ENCODE measurements at regions not wholly inside any gene's neighbourhood (a gene's known extent, or its start where the extent isn't known, plus 50 kb on each side); places are given as distances from the start of the nearest gene placed in this dataset.

GRCh38 chr12:127381043-127381668, 885.8 kb upstream of the TMEM132C start:
- no peak for TF ChIP-seq EP300 (IDR thresholded peaks at IDR 0.05; ENCODE audit: borderline replicate concordance)
- TF ChIP-seq RAD21 (IDR thresholded peaks at IDR 0.05; ENCODE audit: low read depth) = peak; percentile 69

- TF ChIP-seq CREB1 (IDR thresholded peaks at IDR 0.05; ENCODE audit: low read depth) (no peak), RAD21 (IDR thresholded peaks at IDR 0.05; ENCODE audit: low read depth) (no peak), CEBPB (IDR thresholded peaks at IDR 0.05) (no peak), REST (IDR thresholded peaks at IDR 0.05; ENCODE audit: low read depth) (no peak), TAF1 (IDR thresholded peaks at IDR 0.05; ENCODE audit: low read depth) (no peak)
- TF ChIP-seq, protein P1, sequence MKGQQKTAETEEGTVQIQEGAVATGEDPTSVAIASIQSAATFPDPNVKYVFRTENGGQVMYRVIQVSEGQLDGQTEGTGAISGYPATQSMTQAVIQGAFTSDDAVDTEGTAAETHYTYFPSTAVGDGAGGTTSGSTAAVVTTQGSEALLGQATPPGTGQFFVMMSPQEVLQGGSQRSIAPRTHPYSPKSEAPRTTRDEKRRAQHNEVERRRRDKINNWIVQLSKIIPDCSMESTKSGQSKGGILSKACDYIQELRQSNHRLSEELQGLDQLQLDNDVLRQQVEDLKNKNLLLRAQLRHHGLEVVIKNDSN (IDR thresholded peaks at IDR 0.05) = no peak
Measured at GRCh38 chr12:127381681-127382080, 885.3 kb upstream of the TMEM132C start.

DNA sequence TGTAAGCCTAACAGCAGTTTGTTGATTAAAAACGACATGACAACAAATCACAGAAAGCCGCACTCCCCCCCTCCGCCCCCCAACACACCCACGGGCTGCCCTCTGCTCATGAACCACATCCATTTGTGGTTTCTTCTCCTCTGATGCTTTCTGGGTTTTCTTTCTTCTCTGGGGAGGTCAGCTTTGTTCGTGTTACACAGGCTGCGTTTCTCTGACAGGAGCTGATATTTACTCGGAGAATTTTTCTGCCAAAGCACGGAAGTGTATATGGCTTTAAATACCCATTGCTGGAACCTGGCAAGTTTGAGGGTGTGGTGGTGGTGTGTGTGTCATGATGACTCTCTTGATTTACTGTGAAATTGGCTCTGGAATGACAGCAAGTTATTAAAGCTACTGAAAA, 883.7 kb upstream of the TMEM132C start:
- no peak for TF ChIP-seq FOXM1 (IDR thresholded peaks at IDR 0.05; ENCODE audit: borderline replicate concordance, low read depth)
- no peak for TF ChIP-seq TCF12 (IDR thresholded peaks at IDR 0.05; ENCODE audit: low read depth)
- TF ChIP-seq MAX (IDR thresholded peaks at IDR 0.05) = no peak
- TF ChIP-seq TAF1 (IDR thresholded peaks at IDR 0.05; ENCODE audit: low read depth) = no peak
- TF ChIP-seq NFIC (IDR thresholded peaks at IDR 0.05) = no peak
- no peak for TF ChIP-seq TEAD4 (IDR thresholded peaks at IDR 0.05)
- no peak for TF ChIP-seq REST (IDR thresholded peaks at IDR 0.05; ENCODE audit: low read depth)
- TF ChIP-seq, protein P1 (IDR thresholded peaks at IDR 0.05) = no peak
- TF ChIP-seq RAD21 (IDR thresholded peaks at IDR 0.05; ENCODE audit: low read depth) = no peak
- TF ChIP-seq EGR1 (IDR thresholded peaks at IDR 0.05) = no peak
- TF ChIP-seq ZBTB7A (IDR thresholded peaks at IDR 0.05; ENCODE audit: low read depth) = no peak
- no peak for TF ChIP-seq YY1 (IDR thresholded peaks at IDR 0.05; ENCODE audit: low read depth)
- no peak for TF ChIP-seq EP300 (IDR thresholded peaks at IDR 0.05; ENCODE audit: borderline replicate concordance)

- TF ChIP-seq, protein P1 (IDR thresholded peaks at IDR 0.05) = no peak
- TF ChIP-seq EGR1 (IDR thresholded peaks at IDR 0.05) = no peak
- TF ChIP-seq CREB1 (IDR thresholded peaks at IDR 0.05; ENCODE audit: low read depth) = no peak
- no peak for TF ChIP-seq CEBPB (IDR thresholded peaks at IDR 0.05)
- TF ChIP-seq TAF1 (IDR thresholded peaks at IDR 0.05; ENCODE audit: low read depth) = no peak
- TF ChIP-seq FOXM1 (IDR thresholded peaks at IDR 0.05; ENCODE audit: borderline replicate concordance, low read depth) = no peak
- no peak for TF ChIP-seq RAD21 (IDR thresholded peaks at IDR 0.05; ENCODE audit: low read depth)
- no peak for TF ChIP-seq NFIC (IDR thresholded peaks at IDR 0.05)
- TF ChIP-seq EP300 (IDR thresholded peaks at IDR 0.05; ENCODE audit: borderline replicate concordance) = no peak
- no peak for TF ChIP-seq ZBTB7A (IDR thresholded peaks at IDR 0.05; ENCODE audit: low read depth)
- no peak for TF ChIP-seq MAX (IDR thresholded peaks at IDR 0.05)
- no peak for TF ChIP-seq REST (IDR thresholded peaks at IDR 0.05; ENCODE audit: low read depth)
- no peak for TF ChIP-seq TEAD4 (IDR thresholded peaks at IDR 0.05)
- no peak for TF ChIP-seq TCF12 (IDR thresholded peaks at IDR 0.05; ENCODE audit: low read depth)
- TF ChIP-seq YY1 (IDR thresholded peaks at IDR 0.05; ENCODE audit: low read depth) = no peak
Measured at GRCh38 chr12:127386723-127387122, 880.2 kb upstream of the TMEM132C start.
